Thyroid gland (tissue), 4 donors: ENCODE measurements at regions not wholly inside any gene's neighbourhood (a gene's known extent, or its start where the extent isn't known, plus 50 kb on each side); places are given as distances from the start of the nearest gene placed in this dataset.

ENCODE experiments used
- DNase-seq, 2 donors: peaks; one replicate each; pipeline ENCODE4 v3.0.0-alpha.2; 2019
- H3K27ac ChIP-seq, 3 donors: fragments of 200-600 bp; sonication (generic); 1 replicate in 2 of 3; 2 replicates in 1 of 3; pipeline ENCODE4 v1.5.1; 2016 to 2019; ENCODE audit warnings: mild to moderate bottlenecking in 1 of 3, moderate library complexity in 1 of 3
- H3K27me3 ChIP-seq: fragments of 200-600 bp; sonication (generic); one replicate; pipeline ENCODE4 v1.5.1; 2019
- H3K36me3 ChIP-seq, 2 donors: fragments of 200-600 bp; sonication (generic); one replicate each; pipeline ENCODE4 v1.5.1; 2016 to 2019
- H3K4me1 ChIP-seq, 2 donors: fragments of 200-600 bp; sonication (generic); one replicate each; pipeline ENCODE4 v1.5.1; 2017 to 2019
- H3K4me3 ChIP-seq, 3 donors: fragments of 200-600 bp; sonication (generic); replicated peaks in 1 of 3; 1 replicate in 2 of 3; 2 replicates in 1 of 3; pipeline ENCODE4 v1.5.1; 2016; ENCODE audit warnings: mild to moderate bottlenecking in 1 of 3
- H3K9me3 ChIP-seq: fragments of 200-600 bp; sonication (generic); one replicate; pipeline ENCODE4 v1.5.1; 2017
- POLR2A ChIP-seq, 2 donors: fragments of 450-650 bp; IDR thresholded peaks; one replicate each; pipeline ENCODE4 v1.6.1; 2017; ENCODE audit warnings: antibody characterized with exemption in 2 of 2, mild to moderate bottlenecking in 2 of 2, moderate library complexity in 1 of 2
- WGBS, 2 donors: methylation state at CpG; one replicate each; pipeline ENCODE4 v1.1.5; 2017; 5-methylcytosine and 5-hydroxymethylcytosine counted together
- intact Hi-C: fragments of 100-400 bp; cut with DNase I; formaldehyde crosslinking; loops from one replicate; pipeline ENCODE4 v1.15.1; 2023
- TF ChIP-seq, protein P1 (sequence below), 6 experiments: fragments of 200-600 bp in 3 of 6; fragments of 450-650 bp in 3 of 6; sonication (generic) in 3 of 6; IDR thresholded peaks; one replicate each; pipeline ENCODE4 v1.5.1; 2016 to 2019; ENCODE audit warnings: antibody characterized with exemption in 6 of 6, mild to moderate bottlenecking in 2 of 6, inconsistent platforms in 1 of 6, moderate library complexity in 1 of 6

- Histone ChIP-seq H3K9me3 (no peaks in the 10 kb centered on the region), H3K36me3 (no peaks in the 10 kb centered on the region), H3K27me3 (no peaks in the 10 kb centered on the region), H3K27ac (no peak overlapping the region), H3K4me3 (no peak overlapping the region), H3K4me1 (no peaks in the 10 kb centered on the region)
- intact Hi-C loops: no loop called here
- 70 to 71% methylated on average over 4 of the region's 4 CpGs for WGBS, 2 donors
- TF ChIP-seq, protein P1, sequence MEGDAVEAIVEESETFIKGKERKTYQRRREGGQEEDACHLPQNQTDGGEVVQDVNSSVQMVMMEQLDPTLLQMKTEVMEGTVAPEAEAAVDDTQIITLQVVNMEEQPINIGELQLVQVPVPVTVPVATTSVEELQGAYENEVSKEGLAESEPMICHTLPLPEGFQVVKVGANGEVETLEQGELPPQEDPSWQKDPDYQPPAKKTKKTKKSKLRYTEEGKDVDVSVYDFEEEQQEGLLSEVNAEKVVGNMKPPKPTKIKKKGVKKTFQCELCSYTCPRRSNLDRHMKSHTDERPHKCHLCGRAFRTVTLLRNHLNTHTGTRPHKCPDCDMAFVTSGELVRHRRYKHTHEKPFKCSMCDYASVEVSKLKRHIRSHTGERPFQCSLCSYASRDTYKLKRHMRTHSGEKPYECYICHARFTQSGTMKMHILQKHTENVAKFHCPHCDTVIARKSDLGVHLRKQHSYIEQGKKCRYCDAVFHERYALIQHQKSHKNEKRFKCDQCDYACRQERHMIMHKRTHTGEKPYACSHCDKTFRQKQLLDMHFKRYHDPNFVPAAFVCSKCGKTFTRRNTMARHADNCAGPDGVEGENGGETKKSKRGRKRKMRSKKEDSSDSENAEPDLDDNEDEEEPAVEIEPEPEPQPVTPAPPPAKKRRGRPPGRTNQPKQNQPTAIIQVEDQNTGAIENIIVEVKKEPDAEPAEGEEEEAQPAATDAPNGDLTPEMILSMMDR (IDR thresholded peaks at IDR 0.05): no peak
- no peak for TF ChIP-seq POLR2A (IDR thresholded peaks at IDR 0.05)
- no peak for DNase-seq
These were observed 317.2 kb downstream of the IPMK start for GRCh38 chr10:57950442-57950974.

DNA sequence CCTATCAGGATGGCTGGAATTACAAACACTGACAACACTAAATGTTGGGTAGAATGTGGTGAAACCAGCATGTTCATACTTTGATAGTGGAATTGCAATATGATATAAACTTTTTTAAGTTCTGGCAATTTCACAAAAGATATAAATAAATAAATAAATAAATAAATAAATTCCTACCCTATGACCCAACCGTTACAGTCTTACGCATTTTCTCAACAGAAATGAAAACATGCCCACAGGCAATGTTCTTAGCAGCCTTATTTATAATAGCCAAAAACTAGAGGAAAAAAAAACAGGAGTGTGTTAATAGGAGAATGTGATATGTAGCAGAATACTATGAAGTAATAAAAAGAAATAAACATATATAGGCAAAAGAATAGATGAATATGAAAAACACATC is 318.9 kb downstream of the IPMK start:
- no peak for DNase-seq
- WGBS, 2 donors: 85 to 87% methylated on average over 2 of the region's 2 CpGs
- no peak overlapping the region for H3K27ac ChIP-seq
- no peak overlapping the region for H3K4me3 ChIP-seq
- no peak for TF ChIP-seq POLR2A (IDR thresholded peaks at IDR 0.05)
- TF ChIP-seq, protein P1 (IDR thresholded peaks at IDR 0.05): no peak
- H3K9me3 ChIP-seq: no peaks in the 10 kb centered on the region
- no peaks in the 10 kb centered on the region for H3K36me3 ChIP-seq
- intact Hi-C loops: no loop called here
- H3K27me3 ChIP-seq: no peaks in the 10 kb centered on the region
- no peaks in the 10 kb centered on the region for H3K4me1 ChIP-seq

GRCh38 chr10:57946833-57947232 is 320.9 kb downstream of the IPMK start:
- Histone ChIP-seq H3K27ac (no peak overlapping the region), H3K27me3 (no peaks in the 10 kb centered on the region), H3K36me3 (no peaks in the 10 kb centered on the region), H3K9me3 (no peaks in the 10 kb centered on the region), H3K4me3 (no peak overlapping the region), H3K4me1 (no peaks in the 10 kb centered on the region)
- intact Hi-C loops: no loop called here
- DNase-seq: no peak
- TF ChIP-seq, protein P1 (IDR thresholded peaks at IDR 0.05): no peak
- no peak for TF ChIP-seq POLR2A (IDR thresholded peaks at IDR 0.05)
- WGBS, 2 donors: 88 to 92% methylated on average over 1 of the region's 1 CpG

DNA sequence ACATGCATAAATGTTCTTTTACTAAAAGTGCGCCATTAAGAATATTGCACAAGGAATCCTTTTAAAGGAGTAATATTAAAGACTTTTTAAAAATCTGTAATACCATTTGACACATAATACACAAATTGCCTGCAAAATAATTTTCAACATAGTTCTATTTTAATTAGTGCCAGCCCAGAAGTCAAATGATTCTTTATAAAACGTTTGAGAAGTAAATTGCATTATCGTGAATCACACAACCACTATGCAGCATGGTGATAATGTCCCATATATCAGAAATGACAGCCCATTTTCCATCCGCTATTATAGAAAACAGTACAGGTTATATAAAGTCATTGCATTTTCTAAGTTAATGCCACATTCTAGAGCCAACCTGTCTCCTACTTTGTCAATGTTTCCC is 324.0 kb downstream of the IPMK start:
- Histone ChIP-seq H3K27ac (no peak overlapping the region), H3K27me3 (no peaks in the 10 kb centered on the region), H3K4me1 (no peaks in the 10 kb centered on the region), H3K9me3 (no peaks in the 10 kb centered on the region), H3K36me3 (no peaks in the 10 kb centered on the region), H3K4me3 (no peak overlapping the region)
- WGBS, 2 donors: 88 to 92% methylated on average over 4 of the region's 4 CpGs
- DNase-seq: no peak
- intact Hi-C loops: no loop called here
- TF ChIP-seq POLR2A (IDR thresholded peaks at IDR 0.05): no peak
- TF ChIP-seq, protein P1 (IDR thresholded peaks at IDR 0.05): no peak

GRCh38 chr10:57925045-57925444 is 342.6 kb downstream of the IPMK start:
- 63 to 67% methylated on average over 2 of the region's 2 CpGs for WGBS, 2 donors
- H3K4me1 ChIP-seq: no peaks in the 10 kb centered on the region
- H3K4me3 ChIP-seq: no peak overlapping the region
- TF ChIP-seq POLR2A (IDR thresholded peaks at IDR 0.05): no peak
- TF ChIP-seq, protein P1 (IDR thresholded peaks at IDR 0.05): no peak
- H3K27me3 ChIP-seq: no peaks in the 10 kb centered on the region
- no peaks in the 10 kb centered on the region for H3K36me3 ChIP-seq
- no peak for DNase-seq
- H3K27ac ChIP-seq: no peak overlapping the region
- intact Hi-C loops: no loop called here
- H3K9me3 ChIP-seq: no peaks in the 10 kb centered on the region
